Epithelial cell of esophagus (primary cell): ENCODE measurements at regions not wholly inside any gene's neighbourhood (a gene's known extent, or its start where the extent isn't known, plus 50 kb on each side); places are given as distances from the start of the nearest gene placed in this dataset.
A peak's percentile ranks its signal among the peaks of the same experiment; 100 is the strongest.

Experiments
- DNase-seq: peaks from one replicate; pipeline ENCODE4 v3.0.0; 2010; ENCODE audit warnings: low read depth
- H3K4me3 ChIP-seq: 2 replicates; pipeline ENCODE4 v1.5.1; 2011; ENCODE audit warnings: mild to moderate bottlenecking, low read length, control low read depth
- TF ChIP-seq, protein P1 (sequence below): IDR thresholded peaks from 2 replicates; pipeline ENCODE4 v1.5.1; 2011; ENCODE audit warnings: low read depth, mild to moderate bottlenecking, low read length, control low read depth, inconsistent platforms; ENCODE audit not compliant: insufficient read depth; ENCODE audit errors: missing control alignments

DNA sequence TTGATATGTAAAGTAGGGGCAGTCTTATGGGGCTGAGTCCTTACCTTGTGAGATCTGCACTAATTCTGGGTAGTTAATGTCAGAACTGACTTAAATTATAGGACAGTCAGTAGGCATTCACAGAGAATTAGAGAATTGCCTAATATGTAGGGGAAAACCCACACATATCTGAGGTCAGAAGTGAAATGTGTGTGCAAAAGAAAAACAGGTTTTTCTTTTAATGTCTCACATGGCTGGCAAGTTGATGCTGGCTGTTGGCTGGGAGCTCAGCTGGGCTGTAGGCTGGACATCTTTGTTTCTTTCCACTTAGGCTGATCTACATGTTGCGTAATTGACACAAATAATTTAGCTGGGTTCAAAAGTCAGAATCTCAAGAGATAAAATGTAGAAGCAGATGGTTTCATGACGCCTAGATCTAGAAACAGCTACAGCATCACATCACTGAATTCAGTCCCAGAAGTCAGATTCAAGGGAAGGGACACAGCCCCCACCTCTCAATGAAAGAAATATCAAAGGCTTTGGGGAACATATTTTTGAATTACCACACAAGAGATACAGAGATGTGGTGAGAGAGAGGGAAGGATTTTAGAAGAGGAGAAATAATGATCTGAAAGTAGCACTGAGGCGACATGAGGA, 98.9 kb downstream of the TNFSF18 start:
- H3K4me3 ChIP-seq: no peak overlapping the region
- peak; percentile 94 for DNase-seq
- TF ChIP-seq, protein P1, sequence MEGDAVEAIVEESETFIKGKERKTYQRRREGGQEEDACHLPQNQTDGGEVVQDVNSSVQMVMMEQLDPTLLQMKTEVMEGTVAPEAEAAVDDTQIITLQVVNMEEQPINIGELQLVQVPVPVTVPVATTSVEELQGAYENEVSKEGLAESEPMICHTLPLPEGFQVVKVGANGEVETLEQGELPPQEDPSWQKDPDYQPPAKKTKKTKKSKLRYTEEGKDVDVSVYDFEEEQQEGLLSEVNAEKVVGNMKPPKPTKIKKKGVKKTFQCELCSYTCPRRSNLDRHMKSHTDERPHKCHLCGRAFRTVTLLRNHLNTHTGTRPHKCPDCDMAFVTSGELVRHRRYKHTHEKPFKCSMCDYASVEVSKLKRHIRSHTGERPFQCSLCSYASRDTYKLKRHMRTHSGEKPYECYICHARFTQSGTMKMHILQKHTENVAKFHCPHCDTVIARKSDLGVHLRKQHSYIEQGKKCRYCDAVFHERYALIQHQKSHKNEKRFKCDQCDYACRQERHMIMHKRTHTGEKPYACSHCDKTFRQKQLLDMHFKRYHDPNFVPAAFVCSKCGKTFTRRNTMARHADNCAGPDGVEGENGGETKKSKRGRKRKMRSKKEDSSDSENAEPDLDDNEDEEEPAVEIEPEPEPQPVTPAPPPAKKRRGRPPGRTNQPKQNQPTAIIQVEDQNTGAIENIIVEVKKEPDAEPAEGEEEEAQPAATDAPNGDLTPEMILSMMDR: no peak

DNA sequence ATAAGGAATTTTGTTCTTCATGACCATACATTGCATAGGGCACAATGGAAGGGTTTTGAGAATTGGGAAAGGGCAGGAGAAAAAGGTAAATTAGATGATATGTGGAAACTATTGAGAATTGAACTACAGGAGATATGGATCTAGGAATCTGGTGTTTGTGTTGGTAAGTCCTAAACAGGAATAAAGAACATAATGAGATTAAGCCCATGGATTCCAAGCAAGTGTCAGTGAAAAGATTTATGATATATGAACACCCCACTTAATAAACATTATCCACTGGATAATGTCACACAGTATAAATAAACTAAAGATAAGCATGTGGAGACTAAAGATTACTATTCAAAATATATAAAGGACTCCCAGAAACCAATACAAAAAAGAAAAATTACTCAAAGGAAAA, 98.2 kb downstream of the TNFSF18 start:
- no peak overlapping the region for H3K4me3 ChIP-seq
- DNase-seq: no peak
- TF ChIP-seq, protein P1: no peak

DNA sequence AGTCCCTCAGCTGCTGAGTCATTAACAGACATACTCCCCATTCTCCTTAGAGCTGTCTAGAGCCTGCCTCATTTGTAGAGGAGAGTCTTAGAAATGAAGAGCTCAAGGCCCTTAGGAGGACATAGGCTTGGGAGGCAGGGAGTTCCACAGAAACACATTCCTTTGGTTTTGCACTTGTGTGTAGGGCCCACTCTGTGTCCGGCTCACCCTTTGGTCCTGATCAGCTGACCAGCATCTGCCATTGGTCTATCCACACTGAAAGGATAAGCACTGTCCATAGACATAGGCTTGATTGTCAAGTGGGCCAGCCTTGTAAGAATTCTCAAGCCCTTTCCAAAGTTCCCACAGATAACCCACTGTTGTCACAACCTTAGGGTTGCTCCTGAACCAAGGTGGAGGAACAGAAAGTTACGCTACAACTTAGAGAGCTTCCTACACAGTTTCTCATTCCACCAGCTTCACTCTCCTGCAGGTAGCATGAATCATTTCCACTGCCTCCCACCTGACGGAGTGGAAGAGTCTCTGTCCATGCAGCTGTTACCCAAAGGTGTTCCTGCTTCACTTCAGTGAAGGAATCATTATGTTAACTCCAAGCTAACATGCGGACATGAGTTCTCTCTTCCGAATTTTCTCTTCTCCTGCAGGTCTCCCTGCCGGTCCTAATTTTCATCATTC, 96.1 kb downstream of the TNFSF18 start:
- TF ChIP-seq, protein P1: no peak
- no peak overlapping the region for H3K4me3 ChIP-seq
- peak; percentile 27 for DNase-seq

DNA sequence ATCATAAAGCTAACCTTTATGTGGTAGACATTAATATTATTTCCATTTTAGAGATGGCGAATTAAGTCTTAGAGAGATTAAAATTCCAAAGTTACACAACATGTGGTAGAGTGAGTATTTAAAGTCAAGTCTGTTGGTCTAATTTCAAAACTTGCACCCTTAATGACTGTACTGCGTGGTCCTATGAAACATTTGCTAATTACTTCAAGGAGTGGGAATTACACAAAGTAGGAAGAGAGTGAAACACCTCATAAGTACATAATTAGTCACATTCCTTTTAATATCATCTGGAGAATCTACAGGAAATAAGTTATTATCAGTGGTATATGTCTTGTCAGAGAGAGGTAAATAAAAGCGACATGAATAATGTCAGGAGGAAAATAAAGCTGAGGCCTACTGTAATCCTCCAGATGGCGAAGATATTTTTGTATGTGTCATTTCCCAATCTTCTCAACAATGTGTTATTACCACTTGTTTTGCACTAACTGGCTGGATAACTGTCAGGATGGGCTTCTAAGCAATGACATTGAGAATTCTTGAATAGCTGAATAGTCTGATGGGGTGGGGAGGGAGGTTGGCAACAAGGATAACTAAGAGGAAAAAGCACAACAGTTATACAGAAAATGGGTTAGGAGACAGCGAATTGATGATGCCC, 95.5 kb downstream of the TNFSF18 start:
- DNase-seq: peak; percentile 73
- TF ChIP-seq, protein P1: no peak
- H3K4me3 ChIP-seq: no peak overlapping the region

DNA sequence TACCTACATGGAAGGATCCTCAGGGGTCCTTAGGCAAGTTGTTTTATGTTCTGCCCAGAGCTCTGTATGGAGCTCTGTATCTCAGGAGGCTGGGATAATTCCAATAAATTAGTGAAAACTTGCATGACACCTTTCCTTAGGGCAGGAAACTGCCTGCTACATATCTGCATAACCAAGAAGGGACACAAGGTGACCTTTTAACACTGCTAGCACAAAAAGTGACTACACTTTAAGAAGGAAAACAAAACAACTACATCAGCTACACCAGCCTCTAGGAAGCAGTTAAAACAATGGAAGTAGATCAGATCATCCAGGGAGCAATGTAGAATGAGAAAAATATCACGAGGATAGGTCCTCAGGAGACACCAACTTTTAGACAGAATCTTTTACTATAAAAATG, 93.9 kb downstream of the TNFSF18 start:
- no peak for DNase-seq
- TF ChIP-seq, protein P1: no peak
- H3K4me3 ChIP-seq: no peak overlapping the region

DNA sequence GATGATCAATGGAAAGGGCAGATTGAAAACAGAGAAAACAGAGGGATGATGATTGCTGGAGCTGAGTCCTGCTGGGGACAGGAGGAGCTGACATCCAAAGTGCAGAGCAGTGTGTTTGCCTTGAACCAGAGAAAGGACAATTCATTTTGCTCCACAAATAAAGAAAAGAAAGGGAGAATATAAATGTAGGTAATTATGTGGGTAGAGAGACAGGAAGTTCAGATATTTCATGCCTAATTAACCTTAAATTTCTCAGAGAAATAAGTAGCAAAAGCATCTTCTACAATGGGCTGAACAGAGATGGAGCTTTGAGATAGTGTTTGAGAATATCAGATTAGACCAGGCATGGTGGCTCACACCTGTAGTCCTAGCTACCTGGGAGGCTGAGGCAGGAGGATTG, 93.2 kb downstream of the TNFSF18 start:
- H3K4me3 ChIP-seq: no peak overlapping the region
- TF ChIP-seq, protein P1: no peak

More for the DNA sequence above, 93.2 kb downstream of the TNFSF18 start:
- DNase-seq: no peak
